ENCODE measurements at regions not wholly inside any gene's neighbourhood (a gene's known extent, or its start where the extent isn't known, plus 50 kb on each side); places are given as distances from the start of the nearest gene placed in this dataset.

DNA sequence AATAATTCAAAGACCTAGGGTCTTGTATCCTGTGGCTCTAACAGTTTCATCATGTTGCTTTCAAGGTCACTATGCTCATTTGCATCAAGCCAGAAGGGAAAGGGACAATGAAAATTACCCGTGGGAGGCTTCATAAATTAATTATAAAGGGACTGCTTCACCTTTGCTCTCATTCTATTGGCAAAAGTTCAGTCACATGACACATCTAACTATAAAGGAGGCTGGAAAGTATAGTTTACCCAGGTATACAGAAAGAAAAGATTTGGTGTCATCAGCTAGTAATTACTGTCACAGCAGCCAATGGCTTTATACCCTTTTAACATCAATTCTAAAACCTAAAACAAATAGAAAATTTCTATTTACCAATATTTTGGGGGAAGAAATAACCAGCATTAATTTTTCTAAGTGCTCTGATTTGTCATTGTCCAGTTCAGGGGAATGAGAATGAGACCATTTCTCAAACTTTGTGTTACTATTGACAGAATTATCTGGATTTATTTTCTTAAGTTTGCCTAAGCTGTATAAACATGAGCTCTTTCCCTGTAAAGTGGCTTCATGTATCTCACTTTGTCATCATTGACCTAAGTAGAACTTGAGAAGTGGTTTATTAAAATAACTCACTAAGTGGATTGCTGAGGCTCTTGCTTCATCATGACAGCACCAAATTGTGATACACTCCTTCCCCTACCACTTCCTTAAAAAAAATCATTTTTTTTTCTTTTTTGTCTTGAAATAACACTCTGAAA lies 257.7 kb upstream of the PEX5L start (continued):
- TF ChIP-seq, protein P1, sequence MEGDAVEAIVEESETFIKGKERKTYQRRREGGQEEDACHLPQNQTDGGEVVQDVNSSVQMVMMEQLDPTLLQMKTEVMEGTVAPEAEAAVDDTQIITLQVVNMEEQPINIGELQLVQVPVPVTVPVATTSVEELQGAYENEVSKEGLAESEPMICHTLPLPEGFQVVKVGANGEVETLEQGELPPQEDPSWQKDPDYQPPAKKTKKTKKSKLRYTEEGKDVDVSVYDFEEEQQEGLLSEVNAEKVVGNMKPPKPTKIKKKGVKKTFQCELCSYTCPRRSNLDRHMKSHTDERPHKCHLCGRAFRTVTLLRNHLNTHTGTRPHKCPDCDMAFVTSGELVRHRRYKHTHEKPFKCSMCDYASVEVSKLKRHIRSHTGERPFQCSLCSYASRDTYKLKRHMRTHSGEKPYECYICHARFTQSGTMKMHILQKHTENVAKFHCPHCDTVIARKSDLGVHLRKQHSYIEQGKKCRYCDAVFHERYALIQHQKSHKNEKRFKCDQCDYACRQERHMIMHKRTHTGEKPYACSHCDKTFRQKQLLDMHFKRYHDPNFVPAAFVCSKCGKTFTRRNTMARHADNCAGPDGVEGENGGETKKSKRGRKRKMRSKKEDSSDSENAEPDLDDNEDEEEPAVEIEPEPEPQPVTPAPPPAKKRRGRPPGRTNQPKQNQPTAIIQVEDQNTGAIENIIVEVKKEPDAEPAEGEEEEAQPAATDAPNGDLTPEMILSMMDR (conservative IDR thresholded peaks at IDR 0.05; ENCODE audit: low read depth in 2 of 2) = no peak
- TF ChIP-seq ZNF114 (CRISPR knock-in tag; IDR thresholded peaks at IDR 0.05) = no peak
- TF ChIP-seq POLR2AphosphoS5 (IDR thresholded peaks at IDR 0.05; ENCODE audit: low read depth) = no peak

GRCh38 chr3:180295811-180296210 lies 259.1 kb upstream of the PEX5L start:
- no peaks in the 10 kb centered on the region for H3K36me3 ChIP-seq (ENCODE audit: insufficient read depth)
- H3F3A ChIP-seq (replicated peaks; ENCODE audit: low read depth) = no peaks in the 10 kb centered on the region
- no peaks in the 10 kb centered on the region for H3K27me3 ChIP-seq (ENCODE audit: insufficient read depth)
- no peaks in the 10 kb centered on the region for H3K79me2 ChIP-seq (replicated peaks; ENCODE audit: insufficient read depth)
- Mint-ChIP-seq H3K4me3 (no peak overlapping the region), H3K9me3 (no peaks in the 10 kb centered on the region), H3K4me1 (peaks cover 12% of the 10 kb centered on the region), H3K27me3 (ENCODE audit: insufficient read depth, low read depth, poor library complexity) (peaks cover 2% of the 10 kb centered on the region), H3K27ac (peak overlapping the region; percentile 20; the same call in 1 of the 2 replicates), H3K36me3 (ENCODE audit: low read depth) (no peaks in the 10 kb centered on the region)
- ATAC-seq (peak; percentile 32; the same call in 2 of the 3 replicates), DNase-seq (ENCODE audit: low spot score) (no peak)
- no peaks in the 10 kb centered on the region for H4K20me1 ChIP-seq (replicated peaks; ENCODE audit: insufficient read depth)
- no peak overlapping the region for H3K4me2 ChIP-seq
- no peak overlapping the region for H3K27ac ChIP-seq (ENCODE audit: low read depth)
- no peaks in the 10 kb centered on the region; the same call in 1 of the 2 replicates for H3K9me2 ChIP-seq (ENCODE audit: insufficient read depth)
- no peak for TF ChIP-seq JUNB (IDR thresholded peaks at IDR 0.05; ENCODE audit: unreplicated experiment)
- TF ChIP-seq EZH2 (IDR thresholded peaks at IDR 0.05; ENCODE audit: low read depth, unreplicated experiment) = no peak
- TF ChIP-seq STAT1 (IDR thresholded peaks at IDR 0.05; ENCODE audit: unreplicated experiment) = no peak
- no peak for TF ChIP-seq ZNF114 (CRISPR knock-in tag; IDR thresholded peaks at IDR 0.05)
- TF ChIP-seq, protein P2, sequence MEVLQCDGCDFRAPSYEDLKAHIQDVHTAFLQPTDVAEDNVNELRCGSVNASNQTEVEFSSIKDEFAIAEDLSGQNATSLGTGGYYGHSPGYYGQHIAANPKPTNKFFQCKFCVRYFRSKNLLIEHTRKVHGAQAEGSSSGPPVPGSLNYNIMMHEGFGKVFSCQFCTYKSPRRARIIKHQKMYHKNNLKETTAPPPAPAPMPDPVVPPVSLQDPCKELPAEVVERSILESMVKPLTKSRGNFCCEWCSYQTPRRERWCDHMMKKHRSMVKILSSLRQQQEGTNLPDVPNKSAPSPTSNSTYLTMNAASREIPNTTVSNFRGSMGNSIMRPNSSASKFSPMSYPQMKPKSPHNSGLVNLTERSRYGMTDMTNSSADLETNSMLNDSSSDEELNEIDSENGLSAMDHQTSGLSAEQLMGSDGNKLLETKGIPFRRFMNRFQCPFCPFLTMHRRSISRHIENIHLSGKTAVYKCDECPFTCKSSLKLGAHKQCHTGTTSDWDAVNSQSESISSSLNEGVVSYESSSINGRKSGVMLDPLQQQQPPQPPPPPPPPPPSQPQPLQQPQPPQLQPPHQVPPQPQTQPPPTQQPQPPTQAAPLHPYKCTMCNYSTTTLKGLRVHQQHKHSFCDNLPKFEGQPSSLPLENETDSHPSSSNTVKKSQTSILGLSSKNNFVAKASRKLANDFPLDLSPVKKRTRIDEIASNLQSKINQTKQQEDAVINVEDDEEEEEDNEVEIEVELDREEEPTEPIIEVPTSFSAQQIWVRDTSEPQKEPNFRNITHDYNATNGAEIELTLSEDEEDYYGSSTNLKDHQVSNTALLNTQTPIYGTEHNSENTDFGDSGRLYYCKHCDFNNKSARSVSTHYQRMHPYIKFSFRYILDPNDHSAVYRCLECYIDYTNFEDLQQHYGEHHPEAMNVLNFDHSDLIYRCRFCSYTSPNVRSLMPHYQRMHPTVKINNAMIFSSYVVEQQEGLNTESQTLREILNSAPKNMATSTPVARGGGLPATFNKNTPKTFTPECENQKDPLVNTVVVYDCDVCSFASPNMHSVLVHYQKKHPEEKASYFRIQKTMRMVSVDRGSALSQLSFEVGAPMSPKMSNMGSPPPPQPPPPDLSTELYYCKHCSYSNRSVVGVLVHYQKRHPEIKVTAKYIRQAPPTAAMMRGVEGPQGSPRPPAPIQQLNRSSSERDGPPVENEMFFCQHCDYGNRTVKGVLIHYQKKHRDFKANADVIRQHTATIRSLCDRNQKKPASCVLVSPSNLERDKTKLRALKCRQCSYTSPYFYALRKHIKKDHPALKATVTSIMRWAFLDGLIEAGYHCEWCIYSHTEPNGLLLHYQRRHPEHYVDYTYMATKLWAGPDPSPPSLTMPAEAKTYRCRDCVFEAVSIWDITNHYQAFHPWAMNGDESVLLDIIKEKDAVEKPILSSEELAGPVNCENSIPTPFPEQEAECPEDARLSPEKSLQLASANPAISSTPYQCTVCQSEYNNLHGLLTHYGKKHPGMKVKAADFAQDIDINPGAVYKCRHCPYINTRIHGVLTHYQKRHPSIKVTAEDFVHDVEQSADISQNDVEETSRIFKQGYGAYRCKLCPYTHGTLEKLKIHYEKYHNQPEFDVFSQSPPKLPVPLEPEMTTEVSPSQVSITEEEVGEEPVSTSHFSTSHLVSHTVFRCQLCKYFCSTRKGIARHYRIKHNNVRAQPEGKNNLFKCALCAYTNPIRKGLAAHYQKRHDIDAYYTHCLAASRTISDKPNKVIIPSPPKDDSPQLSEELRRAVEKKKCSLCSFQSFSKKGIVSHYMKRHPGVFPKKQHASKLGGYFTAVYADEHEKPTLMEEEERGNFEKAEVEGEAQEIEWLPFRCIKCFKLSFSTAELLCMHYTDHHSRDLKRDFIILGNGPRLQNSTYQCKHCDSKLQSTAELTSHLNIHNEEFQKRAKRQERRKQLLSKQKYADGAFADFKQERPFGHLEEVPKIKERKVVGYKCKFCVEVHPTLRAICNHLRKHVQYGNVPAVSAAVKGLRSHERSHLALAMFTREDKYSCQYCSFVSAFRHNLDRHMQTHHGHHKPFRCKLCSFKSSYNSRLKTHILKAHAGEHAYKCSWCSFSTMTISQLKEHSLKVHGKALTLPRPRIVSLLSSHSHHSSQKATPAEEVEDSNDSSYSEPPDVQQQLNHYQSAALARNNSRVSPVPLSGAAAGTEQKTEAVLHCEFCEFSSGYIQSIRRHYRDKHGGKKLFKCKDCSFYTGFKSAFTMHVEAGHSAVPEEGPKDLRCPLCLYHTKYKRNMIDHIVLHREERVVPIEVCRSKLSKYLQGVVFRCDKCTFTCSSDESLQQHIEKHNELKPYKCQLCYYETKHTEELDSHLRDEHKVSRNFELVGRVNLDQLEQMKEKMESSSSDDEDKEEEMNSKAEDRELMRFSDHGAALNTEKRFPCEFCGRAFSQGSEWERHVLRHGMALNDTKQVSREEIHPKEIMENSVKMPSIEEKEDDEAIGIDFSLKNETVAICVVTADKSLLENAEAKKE (CRISPR knock-in tag; IDR thresholded peaks at IDR 0.05) = no peak
- no peak for TF ChIP-seq NANOG (IDR thresholded peaks at IDR 0.05; ENCODE audit: borderline replicate concordance)
- no peak for TF ChIP-seq ZNF331 (CRISPR knock-in tag; IDR thresholded peaks at IDR 0.05; ENCODE audit: low read depth)
- TF ChIP-seq, protein P1 (conservative IDR thresholded peaks at IDR 0.05; ENCODE audit: low read depth in 2 of 2) = no peak
- TF ChIP-seq, protein P3, sequence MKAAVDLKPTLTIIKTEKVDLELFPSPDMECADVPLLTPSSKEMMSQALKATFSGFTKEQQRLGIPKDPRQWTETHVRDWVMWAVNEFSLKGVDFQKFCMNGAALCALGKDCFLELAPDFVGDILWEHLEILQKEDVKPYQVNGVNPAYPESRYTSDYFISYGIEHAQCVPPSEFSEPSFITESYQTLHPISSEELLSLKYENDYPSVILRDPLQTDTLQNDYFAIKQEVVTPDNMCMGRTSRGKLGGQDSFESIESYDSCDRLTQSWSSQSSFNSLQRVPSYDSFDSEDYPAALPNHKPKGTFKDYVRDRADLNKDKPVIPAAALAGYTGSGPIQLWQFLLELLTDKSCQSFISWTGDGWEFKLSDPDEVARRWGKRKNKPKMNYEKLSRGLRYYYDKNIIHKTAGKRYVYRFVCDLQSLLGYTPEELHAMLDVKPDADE (IDR thresholded peaks at IDR 0.05) = no peak
- TF ChIP-seq CREB1 (CRISPR knock-in tag; IDR thresholded peaks at IDR 0.05; ENCODE audit: low read depth) = no peak
- no peak for TF ChIP-seq EZH2phosphoT487 (IDR thresholded peaks at IDR 0.05; ENCODE audit: unreplicated experiment)
- TF ChIP-seq POLR2AphosphoS5 (IDR thresholded peaks at IDR 0.05; ENCODE audit: low read depth) = no peak
- H3K4me1 ChIP-seq (ENCODE audit: insufficient read depth) = no peaks in the 10 kb centered on the region
- peak overlapping the region; percentile 25; the same call in 1 of the 2 replicates for H2AFZ ChIP-seq
- no peak overlapping the region for H3K4me3 ChIP-seq

All from GM23338 (cell line).